Tibial artery (tissue), 4 donors: ENCODE measurements at regions not wholly inside any gene's neighbourhood (a gene's known extent, or its start where the extent isn't known, plus 50 kb on each side); places are given as distances from the start of the nearest gene placed in this dataset.

Experiments used
- DNase-seq, 2 donors: peaks; one replicate each; pipeline ENCODE4 v3.0.0-alpha.2; 2019
- H3K27ac ChIP-seq, 2 donors: fragments of 200-600 bp; sonication (generic) in 1 of 2; 1 replicate in 1 of 2; 2 replicates in 1 of 2; pipeline ENCODE4 v1.5.1; 2018 to 2019; ENCODE audit warnings: mild to moderate bottlenecking in 1 of 2
- H3K27me3 ChIP-seq, 2 donors: fragments of 200-600 bp; sonication (generic) in 1 of 2; one replicate each; pipeline versions ENCODE4 v1.5.1 to v1.6.0; 2016 to 2019
- H3K36me3 ChIP-seq, 3 donors: fragments of 200-600 bp; sonication (generic) in 2 of 3; one replicate each; pipeline ENCODE4 v1.5.1; 2016 to 2019; ENCODE audit warnings: mild to moderate bottlenecking in 2 of 3
- H3K4me1 ChIP-seq, 4 donors: fragments of 200-600 bp; sonication (generic) in 2 of 4; 1 replicate in 3 of 4; 2 replicates in 1 of 4; pipeline ENCODE4 v1.5.1; 2016 to 2019
- H3K4me3 ChIP-seq, 2 donors: fragments of 200-600 bp; sonication (generic) in 1 of 2; 1 replicate in 1 of 2; 2 replicates in 1 of 2; pipeline ENCODE4 v1.5.1; 2018 to 2019; ENCODE audit warnings: mild to moderate bottlenecking in 2 of 2
- H3K9me3 ChIP-seq, 3 donors: fragments of 200-600 bp; sonication (generic) in 1 of 3; one replicate each; pipeline ENCODE4 v1.5.1; 2016 to 2019
- CTCF ChIP-seq, 2 experiments: fragments of 200-600 bp in 1 of 2; fragments of 450-650 bp in 1 of 2; IDR thresholded peaks; one replicate each; pipeline ENCODE4 v1.5.1; 2017 to 2019; ENCODE audit warnings: antibody characterized with exemption in 2 of 2, mild to moderate bottlenecking in 1 of 2, moderate library complexity in 1 of 2
- intact Hi-C: fragments of 100-400 bp; cut with DNase I; formaldehyde crosslinking; loops from one replicate; pipeline ENCODE4 v1.15.0; 2023; ENCODE audit warnings: low total_unique reads

DNA sequence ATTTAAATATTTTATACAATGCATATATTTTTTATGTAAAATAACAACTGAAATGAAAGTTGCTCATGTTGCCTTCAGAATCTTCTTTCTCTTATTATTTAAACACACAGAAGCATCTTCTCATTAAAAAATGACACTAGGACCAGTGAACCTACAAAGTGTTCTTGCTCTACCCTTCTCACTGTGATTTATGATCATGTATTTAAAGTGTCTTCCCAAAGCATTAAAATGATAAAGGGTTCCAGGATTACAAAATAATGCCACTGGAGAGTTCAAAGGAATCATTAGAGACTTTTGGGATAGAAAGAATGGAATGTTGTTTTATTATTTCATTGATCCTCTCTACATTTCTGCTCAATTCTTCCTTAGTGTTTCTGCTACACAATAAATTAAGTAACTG, 643.6 kb upstream of the SLITRK1 start:
- Histone ChIP-seq H3K27me3 (no peaks in the 10 kb centered on the region), H3K4me3 (no peak overlapping the region), H3K4me1 (no peaks in the 10 kb centered on the region), H3K36me3 (no peaks in the 10 kb centered on the region), H3K27ac (no peak overlapping the region), H3K9me3 (no peaks in the 10 kb centered on the region)
- intact Hi-C loops, result no loop called here
- TF ChIP-seq CTCF (IDR thresholded peaks at IDR 0.05), result no peak
- no peak for DNase-seq

GRCh38 chr13:84524586-84524985, 642.3 kb upstream of the SLITRK1 start:
- Histone ChIP-seq H3K36me3 (no peaks in the 10 kb centered on the region), H3K9me3 (no peaks in the 10 kb centered on the region), H3K4me1 (no peaks in the 10 kb centered on the region), H3K27me3 (no peaks in the 10 kb centered on the region), H3K27ac (no peak overlapping the region), H3K4me3 (no peak overlapping the region)
- no peak for TF ChIP-seq CTCF (IDR thresholded peaks at IDR 0.05)
- DNase-seq, result no peak
- intact Hi-C loops, result no loop called here

DNA sequence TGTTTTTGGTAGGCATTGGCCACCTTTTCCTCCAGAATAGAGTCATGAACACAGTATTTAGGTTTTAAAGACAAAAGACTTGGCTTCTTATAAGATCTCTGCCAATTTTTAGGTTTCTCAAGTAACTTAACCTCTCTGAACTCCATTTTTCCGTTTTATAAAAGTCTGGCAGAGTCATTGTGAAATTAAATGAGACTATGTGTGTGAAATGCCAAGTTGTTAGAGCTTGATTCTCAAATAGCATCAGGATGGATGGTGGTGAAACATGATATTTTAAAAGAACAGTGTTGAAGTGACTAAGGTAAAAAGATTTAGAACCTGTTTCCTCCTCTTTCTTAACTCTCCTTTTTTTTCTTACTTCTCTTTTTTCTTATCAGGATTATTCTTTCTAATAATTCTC, 617.7 kb upstream of the SLITRK1 start:
- no peak for TF ChIP-seq CTCF (IDR thresholded peaks at IDR 0.05)
- intact Hi-C loops, result no loop called here
- no peaks in the 10 kb centered on the region for H3K4me1 ChIP-seq
- H3K4me3 ChIP-seq, result no peak overlapping the region
- no peaks in the 10 kb centered on the region for H3K27me3 ChIP-seq
- no peaks in the 10 kb centered on the region for H3K36me3 ChIP-seq
- DNase-seq, result no peak
- H3K27ac ChIP-seq, result no peak overlapping the region
- no peaks in the 10 kb centered on the region for H3K9me3 ChIP-seq

- no peak for DNase-seq
- no peaks in the 10 kb centered on the region for H3K4me1 ChIP-seq
- no peaks in the 10 kb centered on the region for H3K9me3 ChIP-seq
- H3K4me3 ChIP-seq, result no peak overlapping the region
- TF ChIP-seq CTCF (IDR thresholded peaks at IDR 0.05), result no peak
- H3K27ac ChIP-seq, result no peak overlapping the region
- intact Hi-C loops, result no loop called here
- no peaks in the 10 kb centered on the region for H3K36me3 ChIP-seq
- no peaks in the 10 kb centered on the region for H3K27me3 ChIP-seq
These were observed 615.3 kb upstream of the SLITRK1 start for GRCh38 chr13:84497613-84498012.

DNA sequence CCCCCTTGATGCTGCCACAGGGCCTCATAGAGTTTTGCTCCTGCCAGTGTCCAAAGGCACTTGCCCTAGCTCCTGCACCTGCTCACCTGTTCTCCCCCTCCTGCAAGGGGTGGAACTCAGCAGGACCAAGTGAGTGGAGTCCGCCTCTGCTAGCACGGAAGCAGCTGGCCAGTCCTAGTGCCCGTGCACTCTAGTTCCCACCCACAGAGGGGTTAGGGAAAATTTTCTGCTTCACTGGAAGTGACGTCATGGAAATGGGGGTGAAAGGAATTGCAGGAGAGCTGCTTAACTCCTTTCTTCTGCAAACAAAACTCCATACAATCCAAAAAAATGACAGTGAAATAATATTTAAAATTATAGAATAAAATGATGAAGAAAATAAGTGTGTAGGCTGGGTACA, 609.7 kb upstream of the SLITRK1 start:
- TF ChIP-seq CTCF (IDR thresholded peaks at IDR 0.05), result no peak
- intact Hi-C loops, result no loop called here
- H3K27ac ChIP-seq, result no peak overlapping the region
- no peaks in the 10 kb centered on the region for H3K27me3 ChIP-seq
- DNase-seq, result no peak
- no peaks in the 10 kb centered on the region for H3K9me3 ChIP-seq
- H3K36me3 ChIP-seq, result no peaks in the 10 kb centered on the region
- no peak overlapping the region for H3K4me3 ChIP-seq
- no peaks in the 10 kb centered on the region for H3K4me1 ChIP-seq

GRCh38 chr13:84487752-84488151, 605.5 kb upstream of the SLITRK1 start:
- Histone ChIP-seq H3K9me3 (no peaks in the 10 kb centered on the region), H3K4me1 (no peaks in the 10 kb centered on the region), H3K4me3 (no peak overlapping the region), H3K36me3 (no peaks in the 10 kb centered on the region), H3K27me3 (no peaks in the 10 kb centered on the region), H3K27ac (no peak overlapping the region)
- DNase-seq, result no peak
- intact Hi-C loops, result no loop called here
- TF ChIP-seq CTCF (IDR thresholded peaks at IDR 0.05), result no peak
